ENCODE measurements at regions not wholly inside any gene's neighbourhood (a gene's known extent, or its start where the extent isn't known, plus 50 kb on each side); places are given as distances from the start of the nearest gene placed in this dataset.
"Not testable (repeated sequence)": the region's sequence is repeated elsewhere in the genome, so short reads cannot be mapped to it uniquely, and the experiment has no call there.

DNA sequence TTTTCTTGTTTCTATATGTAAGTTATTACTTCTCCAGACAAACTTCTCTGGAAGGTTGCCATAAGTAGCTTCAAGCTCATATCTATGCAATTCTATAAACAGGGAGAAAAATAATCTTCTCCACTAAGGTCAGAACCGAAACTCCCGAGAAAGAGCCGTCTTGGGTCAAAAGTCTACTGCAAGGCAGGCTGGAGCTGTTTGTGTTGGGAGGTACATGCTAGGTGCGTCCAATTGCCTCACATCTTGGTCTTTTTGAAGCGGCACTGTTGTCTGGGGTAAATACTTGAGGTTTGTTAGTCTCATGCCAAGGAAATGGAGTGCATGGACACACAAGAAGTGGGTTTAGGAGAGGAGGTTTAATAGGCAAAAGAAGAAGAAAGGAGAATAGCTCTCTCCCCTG is 674.7 kb upstream of the TMEM132C start:
- no peak for DNase-seq

DNA sequence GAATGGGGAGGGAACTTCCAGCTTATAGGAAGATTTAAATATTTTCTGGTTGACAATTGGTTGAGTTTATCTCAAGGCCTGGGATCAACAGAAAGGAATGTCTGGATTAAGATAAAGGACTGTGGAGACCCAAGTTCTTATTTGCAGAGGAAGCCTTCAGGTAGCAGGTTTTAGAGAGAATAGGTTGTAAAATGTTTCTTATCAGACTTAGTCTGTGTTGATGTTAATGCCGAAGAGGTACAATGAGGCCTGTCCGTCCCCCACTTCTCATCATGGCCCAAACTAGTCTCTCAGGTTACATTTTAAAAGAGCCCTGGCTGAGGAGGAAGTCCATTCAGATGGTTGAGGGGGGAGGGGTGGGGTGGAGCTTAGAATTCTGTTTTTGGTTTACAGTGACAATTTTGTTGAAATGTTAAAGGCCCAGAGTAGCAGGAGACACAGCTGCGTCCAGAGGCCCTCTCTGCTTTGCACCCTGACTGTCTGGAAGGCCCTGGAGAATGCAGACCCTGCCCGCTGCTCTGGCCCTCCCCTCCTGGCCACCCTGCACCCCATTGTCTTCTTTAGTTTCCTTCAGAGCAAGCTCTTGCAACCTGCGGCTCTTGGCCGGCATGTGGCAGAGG is 672.5 kb upstream of the TMEM132C start:
- no peak for DNase-seq

DNA sequence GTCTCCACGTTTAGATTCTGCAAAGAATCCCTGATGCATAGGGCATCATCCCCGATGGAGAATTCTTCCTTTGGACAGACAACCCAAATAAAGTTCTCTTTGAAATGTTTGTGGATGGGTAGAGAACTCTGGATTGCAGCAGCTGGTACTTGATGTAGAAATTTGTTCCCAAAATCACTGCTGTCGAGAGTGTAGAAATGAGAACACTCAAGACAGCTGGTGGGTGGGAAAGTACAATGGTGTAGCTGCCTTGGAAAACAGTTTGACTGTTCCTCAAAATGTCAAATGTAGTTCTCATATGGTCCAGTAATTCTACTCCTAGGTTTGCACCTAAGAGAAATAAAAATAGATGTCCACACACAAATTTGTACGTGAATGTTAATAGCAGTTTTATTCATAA is 671.5 kb upstream of the TMEM132C start:
- no peak for DNase-seq

DNA sequence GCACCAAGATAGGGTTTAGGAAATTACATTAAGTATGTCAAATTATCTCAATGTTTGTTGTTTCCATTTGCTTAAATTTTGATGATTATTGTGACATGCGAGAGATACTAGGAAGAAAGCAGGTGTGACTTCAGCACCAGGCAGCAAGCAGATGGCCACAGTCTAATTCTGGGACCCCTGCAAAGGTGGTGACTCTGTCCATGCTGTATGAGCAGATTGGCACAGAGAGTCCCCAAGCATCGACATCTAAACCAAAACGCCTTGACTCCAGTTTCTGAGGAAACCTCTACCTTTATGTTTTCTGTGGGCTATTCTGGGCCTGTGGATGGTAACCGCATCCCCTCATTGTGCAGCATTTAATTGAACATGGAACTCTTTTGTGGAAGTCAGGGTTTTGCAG is 670.1 kb upstream of the TMEM132C start:
- no peak for DNase-seq

DNA sequence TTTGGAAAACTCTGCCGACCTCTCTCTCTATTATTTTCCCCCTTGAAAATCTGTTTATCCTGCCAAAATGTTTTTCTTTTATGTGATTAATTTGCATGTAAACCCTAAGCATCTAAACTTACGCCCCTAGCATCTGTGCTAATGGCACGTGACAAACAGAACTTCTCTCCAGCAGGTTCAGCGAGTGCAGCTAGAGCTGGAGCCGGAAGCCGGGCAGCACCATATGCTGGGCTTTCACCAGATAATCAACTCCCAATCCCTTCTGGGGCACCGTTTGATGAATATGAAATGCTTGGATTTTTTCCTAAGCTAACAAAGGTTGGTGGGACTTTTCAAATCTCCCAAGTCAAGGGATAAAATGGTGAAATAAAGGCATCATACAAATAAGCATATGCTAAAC is 667.5 kb upstream of the TMEM132C start:
- DNase-seq = no peak

DNA sequence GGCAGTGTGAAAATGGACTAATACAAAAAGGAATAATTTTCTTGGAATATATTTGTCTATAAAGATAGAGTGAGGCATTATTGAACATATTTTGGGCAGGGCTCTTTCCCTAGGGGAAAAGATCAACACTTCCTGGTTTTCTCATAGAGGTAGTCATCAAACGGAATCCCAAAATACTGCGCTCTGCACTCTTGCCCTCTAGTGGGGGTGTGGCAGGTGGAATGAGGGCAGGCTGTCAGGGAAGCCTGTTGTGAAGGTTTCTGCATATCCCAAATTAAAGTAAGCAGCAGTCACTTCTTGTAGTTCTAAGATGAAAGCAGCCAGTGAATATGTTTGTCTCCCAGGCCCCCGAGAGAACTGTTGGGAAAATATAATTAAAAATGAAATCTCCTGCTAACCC is 666.8 kb upstream of the TMEM132C start:
- no peak for DNase-seq

DNA sequence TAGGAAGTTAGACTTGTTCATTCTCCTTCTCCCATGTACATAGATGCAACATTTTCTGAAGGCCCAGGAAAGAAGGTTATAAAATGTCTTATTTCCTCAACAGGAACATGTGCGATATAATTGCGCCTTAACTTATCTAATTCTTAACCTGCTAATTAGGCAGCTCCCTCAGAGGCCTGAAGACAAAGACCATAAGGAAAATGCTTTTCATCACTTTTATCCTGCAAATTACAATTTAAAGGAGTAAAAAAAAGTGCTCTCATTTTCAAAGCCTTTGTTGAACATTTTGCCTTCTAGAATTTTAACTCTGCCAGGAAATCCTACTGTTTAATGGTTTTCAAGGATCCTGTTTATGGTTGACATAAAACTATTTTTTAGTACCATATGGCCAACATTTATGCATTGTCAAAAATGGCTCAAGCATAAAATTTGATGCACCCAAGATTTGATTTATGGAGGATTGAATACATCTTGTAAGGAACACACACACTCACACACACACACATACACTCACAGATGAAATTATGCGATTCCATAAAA is 660.4 kb upstream of the TMEM132C start:
- DNase-seq = no peak

DNA sequence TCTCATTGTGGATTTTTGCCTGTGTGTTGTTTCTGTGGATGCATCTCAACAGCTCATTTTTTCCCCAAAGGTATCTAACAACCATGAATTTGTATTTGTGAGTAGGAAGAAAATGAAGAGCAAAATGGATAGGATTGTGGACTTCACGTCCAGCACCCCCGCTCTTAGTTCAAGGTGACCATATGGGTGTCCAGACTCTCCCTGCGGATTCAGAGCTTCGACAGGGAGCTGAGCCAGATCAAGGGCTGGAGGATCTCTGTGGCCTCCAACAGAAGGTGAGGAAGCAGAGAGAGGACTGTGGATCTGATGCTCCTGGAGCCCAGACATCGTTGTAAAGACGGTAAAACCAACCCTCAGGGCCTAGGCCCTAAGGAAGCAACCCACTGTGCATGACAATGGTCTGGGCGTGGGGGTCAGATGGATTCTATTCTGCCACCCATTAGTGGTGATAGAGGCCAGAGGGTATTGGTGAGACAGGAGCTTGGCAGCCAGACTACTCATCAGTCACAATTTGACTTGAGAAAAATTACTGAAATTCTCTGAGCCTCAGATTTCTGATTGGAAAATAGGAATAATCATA is 659.7 kb upstream of the TMEM132C start:
- DNase-seq = no peak

DNA sequence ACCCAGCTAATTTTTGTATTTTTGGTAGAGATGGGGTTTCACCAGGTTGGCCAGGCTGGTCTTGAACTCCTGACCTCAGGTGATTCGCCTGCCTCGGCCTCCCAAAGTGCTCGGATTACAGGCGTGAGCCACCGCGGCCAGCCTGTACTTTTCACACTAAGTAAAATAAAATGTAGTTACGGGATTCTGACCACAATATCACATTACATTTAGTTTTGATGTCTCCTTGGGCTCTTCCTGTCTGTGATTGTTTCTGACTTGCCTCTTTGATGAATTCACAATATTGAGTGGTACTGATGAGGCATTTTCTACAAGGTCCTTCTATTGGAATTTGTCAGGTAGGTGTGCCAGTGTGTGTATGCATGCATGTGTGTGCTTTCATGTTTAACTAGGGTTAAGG is 658.6 kb upstream of the TMEM132C start:
- DNase-seq = not testable (repeated sequence)

DNA sequence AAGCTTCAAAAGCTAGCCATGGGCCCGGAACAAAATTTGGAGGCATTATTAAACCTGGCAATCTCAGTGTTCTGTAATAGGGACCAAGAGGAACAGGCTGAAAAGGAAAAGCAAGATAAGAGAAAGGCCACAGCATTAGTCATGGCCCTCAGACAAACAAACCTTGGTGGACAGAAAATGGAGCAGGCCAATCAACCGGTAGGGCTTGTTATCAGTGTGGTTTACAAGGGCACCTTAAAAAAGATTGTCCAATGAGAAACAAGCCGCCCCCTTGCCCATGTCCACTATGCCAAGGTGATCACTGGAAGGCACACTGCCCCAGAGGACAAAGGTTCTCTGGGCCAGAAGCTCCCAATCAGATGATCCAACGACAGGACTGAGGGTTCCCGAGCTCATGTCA is 653.9 kb upstream of the TMEM132C start:
- DNase-seq = no peak

DNA sequence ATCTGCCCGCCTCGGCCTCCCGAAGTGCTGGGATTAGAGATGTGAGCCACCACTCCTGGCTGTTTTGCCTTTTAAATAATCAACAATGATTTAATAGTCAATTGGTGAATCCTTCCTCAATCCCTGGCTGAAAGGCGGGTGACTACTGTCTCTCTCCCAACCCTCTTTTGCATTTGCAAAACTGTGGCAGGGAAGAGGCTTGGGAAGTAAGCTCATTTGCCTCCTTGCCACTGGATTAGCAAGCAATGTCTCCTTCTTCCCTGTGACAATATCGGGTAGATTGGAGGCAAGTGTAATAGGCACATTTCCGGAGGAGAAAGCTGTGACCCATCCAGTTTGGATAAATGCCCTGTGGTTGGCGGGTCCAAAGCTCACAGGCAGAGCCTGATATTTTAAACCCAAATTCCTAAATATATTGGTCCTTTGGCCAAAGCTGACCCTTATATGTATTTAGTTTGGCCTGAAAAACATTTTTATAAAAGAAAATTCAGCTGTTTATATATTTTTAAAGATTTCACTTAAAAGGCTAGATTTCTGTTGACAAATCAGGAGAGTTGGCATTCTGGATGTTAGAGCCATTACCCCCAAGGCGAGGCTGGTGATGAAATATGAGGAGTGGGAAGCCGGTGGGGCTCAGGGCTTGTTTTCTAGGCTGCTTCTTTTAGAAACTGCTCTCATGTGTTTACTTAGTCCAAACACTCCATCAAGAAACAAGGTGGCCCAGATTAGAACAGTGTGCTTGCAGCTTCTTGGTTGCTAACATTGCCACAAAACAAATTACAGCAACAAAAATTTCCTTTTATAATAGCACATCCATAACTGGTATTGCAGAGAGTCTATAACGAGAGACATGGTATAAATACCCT is 646.9 kb upstream of the TMEM132C start:
- DNase-seq = no peak

DNA sequence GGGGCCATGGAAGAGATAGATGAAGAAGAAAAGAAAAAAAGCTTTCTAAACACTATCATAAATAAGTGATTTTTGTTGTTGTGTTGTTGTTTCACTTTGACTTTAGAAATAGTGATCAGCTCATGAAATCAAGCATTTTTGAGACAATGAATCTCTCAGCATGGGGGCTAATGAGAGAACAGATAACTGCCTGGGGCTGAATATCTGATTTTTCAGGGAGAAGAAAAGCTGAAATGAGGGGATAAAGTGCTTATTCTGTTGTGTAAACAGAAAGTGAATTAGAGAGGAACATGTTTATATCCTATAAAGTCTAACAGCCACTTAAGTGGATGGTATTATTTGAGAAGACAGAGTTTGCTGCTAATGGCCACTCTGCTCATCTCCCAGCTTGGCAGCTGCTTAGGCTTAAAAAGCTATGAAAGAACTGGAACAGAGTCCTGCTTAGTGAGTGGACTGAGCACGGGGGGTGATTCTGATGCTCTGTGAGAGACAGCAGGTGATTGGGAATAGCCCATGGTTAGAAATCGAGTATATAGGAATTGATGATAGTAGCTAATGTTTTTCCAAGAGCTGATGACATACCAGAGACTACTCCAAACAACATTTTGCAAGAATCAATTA is 646.1 kb upstream of the TMEM132C start:
- no peak for DNase-seq

DNA sequence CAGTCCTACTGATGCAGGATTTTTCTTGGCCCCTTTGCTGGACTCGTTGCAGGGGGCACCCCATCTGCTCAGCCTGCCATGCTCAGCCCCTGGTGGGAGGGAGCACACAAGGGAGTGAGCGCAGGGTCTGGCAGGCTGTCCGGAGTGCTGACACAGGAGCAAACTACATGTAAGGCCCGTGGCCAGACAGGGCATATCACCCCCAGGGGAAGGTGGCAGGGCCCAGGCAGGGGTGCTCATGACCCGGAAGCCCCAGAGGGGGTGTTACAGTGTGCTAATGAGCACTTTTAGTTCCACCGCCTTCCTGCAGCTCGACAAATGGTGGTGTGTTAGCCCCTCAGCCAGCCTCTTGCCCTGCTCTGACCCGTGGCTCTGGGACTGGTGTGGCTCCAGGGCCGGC is 645.6 kb upstream of the TMEM132C start:
- DNase-seq = no peak

DNA sequence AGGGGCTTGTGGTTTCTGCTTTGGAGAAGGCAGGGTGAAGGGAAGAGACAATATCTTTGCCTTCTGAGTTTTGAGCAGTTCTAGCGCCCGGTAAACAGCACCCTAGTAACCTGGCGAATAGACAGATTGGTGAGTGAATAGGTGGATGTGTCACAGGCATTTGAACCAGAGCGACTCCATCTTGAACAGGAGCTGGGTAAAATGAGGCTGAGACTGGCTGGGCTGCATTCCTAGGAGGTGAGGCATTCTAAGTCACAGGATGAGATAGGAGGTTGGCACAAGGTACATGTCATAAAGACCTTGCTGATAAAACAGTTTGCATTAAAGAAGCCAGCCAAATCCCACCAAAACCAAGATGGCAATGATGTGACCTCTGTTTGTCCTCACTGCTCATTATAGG is 643.6 kb upstream of the TMEM132C start:
- DNase-seq = no peak

DNA sequence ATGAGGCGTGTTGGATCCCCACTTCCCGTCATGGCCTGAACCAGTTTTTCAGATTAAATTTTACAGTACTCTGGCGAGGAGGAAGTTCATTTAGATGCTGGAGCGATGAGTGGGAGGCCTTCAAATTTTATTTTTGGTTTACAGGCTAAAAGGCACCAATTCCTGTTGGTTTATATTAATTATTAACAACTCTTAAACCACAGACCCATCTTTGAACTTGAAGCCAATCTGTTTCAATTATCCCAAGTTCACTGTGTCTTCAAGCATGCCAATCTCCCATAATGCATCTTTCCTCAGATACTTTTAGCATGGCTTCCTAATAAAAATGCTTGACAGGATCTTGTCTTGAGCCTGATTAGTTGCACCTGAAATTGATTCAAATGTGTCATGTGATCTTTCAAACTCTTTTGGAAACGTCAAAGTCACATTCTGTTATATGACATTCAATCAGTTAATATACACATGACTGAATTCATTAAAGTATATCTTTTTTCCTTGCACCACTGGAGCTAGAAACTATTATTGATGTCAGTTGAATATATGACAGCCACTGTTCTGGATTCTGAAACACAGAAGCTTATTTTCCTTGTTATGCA is 641.7 kb upstream of the TMEM132C start:
- DNase-seq = no peak

DNA sequence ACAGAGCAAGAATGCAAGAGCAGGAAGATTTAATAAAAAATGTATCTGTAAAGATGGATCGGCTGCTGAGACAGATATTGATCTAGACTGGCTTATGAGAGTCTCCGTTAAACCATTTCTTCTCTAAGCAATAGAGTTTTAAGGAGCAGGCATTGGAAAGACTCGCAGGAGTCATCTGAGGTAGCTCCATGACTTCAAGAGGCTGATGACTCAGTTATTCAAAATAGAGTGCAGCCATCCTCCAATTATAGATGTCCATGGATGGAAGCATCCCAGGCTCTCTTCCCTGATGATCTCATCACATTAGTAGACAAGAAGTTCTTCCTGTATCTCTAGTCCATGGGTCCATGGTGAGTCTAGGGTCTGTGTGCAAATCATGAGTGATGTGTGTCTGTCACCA is 638.3 kb upstream of the TMEM132C start:
- DNase-seq = no peak

DNA sequence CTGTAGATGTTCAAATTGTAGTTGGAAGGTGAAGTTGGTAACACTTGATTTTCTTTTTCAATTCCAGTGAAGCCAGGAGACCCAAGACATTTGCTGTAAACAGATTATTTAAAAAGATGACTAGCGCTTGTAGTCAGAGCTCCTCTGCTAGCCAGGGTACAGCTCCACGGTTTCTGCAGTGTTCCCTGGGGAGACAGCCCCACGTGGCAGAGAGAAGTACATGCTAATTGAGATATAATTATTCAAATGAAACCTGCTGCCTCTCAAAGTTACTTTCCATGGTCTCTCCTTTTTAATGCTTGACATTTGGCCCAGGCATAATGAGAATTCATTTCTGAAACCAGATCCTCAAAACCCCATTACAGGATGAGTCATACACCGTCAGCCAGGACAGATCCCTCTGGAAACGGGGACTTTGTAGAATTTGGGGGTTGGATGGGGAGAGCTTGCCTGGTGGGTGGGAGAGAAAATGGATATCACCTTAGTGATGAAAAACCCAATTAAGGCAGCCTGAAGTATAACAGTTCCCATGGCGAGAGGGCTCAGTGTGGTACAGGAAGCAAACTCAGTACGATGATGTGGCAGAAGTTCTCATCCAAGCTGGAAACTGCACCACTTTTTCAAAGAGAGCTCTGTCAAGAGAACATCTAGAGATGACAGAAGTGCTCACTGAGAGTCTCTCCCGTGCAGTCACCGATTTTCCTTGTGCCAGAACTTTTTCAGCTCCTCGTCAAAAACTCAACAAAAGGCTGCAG is 637.7 kb upstream of the TMEM132C start:
- DNase-seq = no peak

DNA sequence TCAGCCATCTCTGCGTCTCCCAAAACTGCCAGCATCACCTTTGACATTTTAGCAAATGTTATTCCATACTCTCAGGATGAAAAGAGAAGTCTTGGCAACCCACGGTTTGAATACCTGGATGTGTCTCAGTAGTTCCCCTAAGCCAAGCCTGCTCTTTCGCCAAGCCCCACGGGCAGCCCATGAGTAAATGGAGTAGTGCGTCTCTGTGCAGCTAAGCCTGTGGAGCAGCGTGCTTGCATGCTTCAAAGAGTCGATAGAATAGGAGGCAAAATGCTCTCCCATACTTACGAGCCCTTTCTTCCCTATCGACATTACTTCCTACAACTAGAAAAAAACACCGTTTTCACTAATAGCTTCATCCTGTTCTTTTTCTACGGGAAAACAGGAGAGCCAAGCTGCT is 634.5 kb upstream of the TMEM132C start:
- no peak for DNase-seq

DNA sequence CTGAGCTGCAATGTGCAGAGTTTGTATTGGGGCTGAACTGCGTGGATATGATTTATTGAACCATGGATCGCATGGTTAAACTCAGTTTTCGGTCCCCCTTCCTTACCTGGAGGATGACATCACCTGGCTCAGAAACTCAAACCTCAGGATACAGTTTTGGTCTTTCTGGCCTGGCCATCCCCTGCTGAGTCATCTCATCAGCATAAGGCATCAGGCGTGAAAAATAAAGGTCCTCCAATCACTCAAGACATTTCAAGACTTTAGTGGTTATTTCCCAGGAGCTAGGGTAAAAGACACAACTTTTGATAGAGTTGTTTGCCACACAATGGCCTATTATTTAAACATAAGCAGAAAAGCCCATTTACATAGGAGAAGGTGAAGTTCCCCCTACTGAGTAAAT is 631.1 kb upstream of the TMEM132C start:
- DNase-seq = no peak

DNA sequence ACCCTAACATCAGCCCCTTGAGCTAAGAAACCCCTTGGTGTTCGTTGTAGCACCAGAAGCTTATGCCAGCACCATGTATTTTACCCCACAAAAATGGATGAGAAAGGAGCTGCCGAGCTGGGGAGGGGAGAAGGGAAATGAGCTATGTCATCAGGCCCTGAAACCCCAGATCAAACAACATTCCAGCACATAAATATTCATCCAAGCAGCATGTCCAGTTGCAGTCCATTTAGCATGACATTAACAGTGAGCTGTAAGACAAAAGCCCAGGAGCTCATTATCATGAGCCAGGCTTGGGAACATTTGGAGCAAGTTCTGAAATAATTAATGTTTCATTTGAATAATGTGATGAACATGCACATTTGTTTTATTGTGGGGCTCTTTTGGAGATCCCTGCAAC is 630.1 kb upstream of the TMEM132C start:
- DNase-seq = no peak

DNA sequence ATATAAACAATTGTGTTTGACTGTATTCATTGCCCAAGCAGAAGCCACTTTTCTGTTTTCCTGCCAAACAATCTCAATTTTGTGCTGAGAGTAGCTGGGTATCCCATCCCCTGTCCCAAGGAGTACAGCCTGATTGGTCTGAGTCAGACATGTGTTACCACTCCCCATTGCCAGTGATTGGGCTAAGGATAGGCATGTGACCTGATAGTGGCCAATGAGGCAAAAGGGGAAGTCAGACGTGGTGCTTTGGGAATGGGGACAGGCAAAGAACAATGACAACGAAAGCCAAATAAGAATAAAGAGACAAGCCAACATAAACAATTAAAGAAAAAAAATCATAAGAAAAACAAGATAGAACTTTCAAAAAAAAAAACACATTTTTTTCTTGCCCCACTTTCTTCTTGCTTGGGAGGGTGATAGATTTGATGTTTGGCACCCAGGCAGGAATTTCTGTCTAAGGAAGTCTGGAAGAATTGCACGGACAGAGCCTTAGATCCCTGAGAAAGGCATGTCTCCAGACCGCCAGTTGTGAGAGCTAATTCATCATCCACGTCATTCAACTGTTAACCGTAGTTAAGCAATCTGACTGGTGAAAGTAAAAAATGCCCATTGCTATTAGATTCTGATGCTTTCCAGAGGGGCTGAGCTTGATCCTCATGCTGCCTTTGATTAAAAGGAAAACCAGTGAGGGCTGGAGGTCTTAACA is 626.6 kb upstream of the TMEM132C start:
- no peak for DNase-seq

DNA sequence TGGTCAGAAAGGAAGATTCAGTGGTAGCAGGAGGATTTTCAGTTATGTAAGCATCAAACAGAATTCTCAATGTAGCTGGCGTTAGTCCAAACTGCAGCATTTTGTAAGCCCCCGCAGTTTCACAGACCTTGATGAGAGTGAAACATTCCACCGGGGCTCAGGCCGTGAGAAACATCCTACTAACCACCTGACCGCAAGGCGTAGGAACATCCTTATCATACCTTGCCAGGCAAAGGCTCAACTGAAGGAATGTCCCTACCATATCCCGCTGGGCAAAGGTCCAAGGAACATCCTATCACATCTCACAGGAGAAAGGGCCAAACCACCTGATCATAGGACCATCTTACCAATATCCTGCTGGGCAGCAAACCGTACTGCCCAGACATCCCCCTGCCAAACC is 624.8 kb upstream of the TMEM132C start:
- no peak for DNase-seq

Measured in stimulated activated CD4-positive, alpha-beta T cell treated with anti-CD3 and anti-CD28 coated beads, Interleukin-2, amount 100 ng/mL, for 24 hours (primary cell).